NT2/D1 (cell line): ENCODE measurements at regions not wholly inside any gene's neighbourhood (a gene's known extent, or its start where the extent isn't known, plus 50 kb on each side); places are given as distances from the start of the nearest gene placed in this dataset.

Source experiments
- SUZ12 ChIP-seq: IDR thresholded peaks from 2 replicates; pipeline ENCODE4 v1.6.1; 2011; ENCODE audit not compliant: insufficient read length, insufficient read depth; ENCODE audit errors: extremely low read depth
- ZNF274 ChIP-seq: IDR thresholded peaks from 2 replicates; pipeline ENCODE4 v1.6.1; 2011; ENCODE audit warnings: mild to moderate bottlenecking, low read depth, low read length

DNA sequence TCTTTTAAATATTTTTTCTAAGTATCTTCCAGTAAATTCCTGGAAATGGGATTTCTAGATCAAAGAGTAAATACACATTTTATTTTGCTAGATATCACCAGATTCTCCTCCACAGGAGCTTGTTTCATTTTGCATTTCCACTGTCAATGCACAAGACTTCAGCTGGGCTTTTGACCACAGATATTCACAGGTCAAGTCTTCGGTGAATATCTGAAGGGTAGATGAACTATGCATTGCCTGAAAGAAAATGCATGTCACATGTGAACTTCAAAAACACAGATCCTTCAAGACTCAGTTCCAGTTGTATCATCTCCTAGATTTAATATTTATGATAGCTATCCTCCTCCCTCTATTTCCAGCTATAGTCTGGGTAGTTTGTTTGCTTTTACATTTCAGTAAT lies 963.6 kb upstream of the GOT2 start:
- TF ChIP-seq ZNF274 (no peak), SUZ12 (no peak)
